ENCODE measurements at regions not wholly inside any gene's neighbourhood (a gene's known extent, or its start where the extent isn't known, plus 50 kb on each side); places are given as distances from the start of the nearest gene placed in this dataset.
"Not testable (repeated sequence)": the region's sequence is repeated elsewhere in the genome, so short reads cannot be mapped to it uniquely, and the experiment has no call there.

DNA sequence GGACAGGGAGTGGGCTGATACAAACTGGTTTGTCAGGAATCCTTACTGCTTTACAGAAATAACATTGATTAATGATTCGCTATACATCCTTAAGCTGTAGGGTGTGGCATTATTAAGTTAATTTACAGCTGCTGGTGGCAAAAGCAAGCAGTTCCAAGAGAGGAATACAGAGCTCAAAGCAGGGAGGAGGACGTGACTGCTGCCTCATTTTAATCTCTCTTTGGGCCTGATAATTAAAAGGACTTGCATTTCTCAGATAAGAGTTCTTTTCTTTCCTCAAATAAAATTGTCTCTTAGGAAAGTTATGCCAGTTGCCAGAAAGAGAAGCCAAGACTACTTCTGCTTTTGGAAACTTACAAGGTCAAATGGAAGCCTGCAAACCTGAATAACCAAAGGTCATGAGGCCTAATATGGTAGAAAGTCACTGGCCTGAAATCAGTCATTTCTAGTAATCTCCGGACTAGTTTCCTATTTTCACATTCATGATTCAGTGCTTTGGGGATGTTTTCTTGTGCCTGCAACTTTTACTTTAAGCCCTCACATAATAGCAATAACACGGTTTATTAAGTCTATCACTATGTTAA lies 426.2 kb upstream of the SPATA31A3 start:
- CTCF ChIA-PET (ENCODE audit: partially characterized antibody); intact Hi-C loops (cut with micrococcal nuclease); H3K27me3 ChIP-seq (ENCODE audit: insufficient read depth, low read length): not testable (repeated sequence)

DNA sequence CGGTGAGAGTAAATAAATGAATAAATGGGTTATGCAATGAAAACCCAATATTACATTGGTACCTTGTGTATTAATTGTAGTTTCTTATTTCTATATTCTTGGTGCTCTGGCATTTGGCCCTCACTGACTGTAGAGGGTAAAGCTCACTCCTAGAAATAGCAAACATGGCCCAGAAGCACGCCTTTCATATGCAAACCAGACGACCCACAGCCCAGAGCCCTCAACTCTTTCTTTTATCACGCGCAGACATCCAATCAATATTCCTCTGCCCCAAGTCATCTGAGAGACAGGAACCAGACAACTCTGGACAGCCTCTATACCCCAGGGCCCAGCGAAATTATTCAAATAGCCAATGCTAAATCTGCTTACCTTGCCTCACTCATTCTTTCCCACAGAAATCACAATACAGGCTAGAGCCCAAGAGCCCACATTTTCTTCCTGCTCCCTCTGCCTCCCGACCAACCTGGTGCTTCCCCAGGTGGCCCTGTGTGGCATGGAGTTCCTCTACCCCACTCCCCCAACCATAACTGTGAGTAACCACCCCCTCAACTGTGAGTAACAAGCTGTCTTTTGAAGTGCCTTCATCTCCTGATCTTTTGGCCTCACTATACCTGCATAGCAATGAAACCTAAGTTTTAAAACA lies 425.1 kb upstream of the SPATA31A3 start:
- DNase-seq; H3K9me3 Mint-ChIP-seq; H3K4me3 ChIP-seq (ENCODE audit: low read length in 2 of 2); H3K36me3 ChIP-seq (ENCODE audit: insufficient read depth, low read length); intact Hi-C loops (cut with micrococcal nuclease); H3K27me3 Mint-ChIP-seq; H3K4me3 Mint-ChIP-seq; H3K27me3 ChIP-seq (ENCODE audit: insufficient read depth, low read length); CTCF ChIA-PET (ENCODE audit: partially characterized antibody); H3K27ac Mint-ChIP-seq; POLR2A ChIA-PET (ENCODE audit: partially characterized antibody); H3K4me1 Mint-ChIP-seq; H3K36me3 Mint-ChIP-seq; H3K4me1 ChIP-seq (ENCODE audit: insufficient read depth, low read length); H3K27ac ChIP-seq (ENCODE audit: low read depth, low read length); H3K9me3 ChIP-seq (ENCODE audit: control insufficient read depth in 1 of 2, low read length in 2 of 2): not testable (repeated sequence)

More for the DNA sequence above, 426.2 kb upstream of the SPATA31A3 start:
- POLR2A ChIA-PET (ENCODE audit: partially characterized antibody); H3K4me1 ChIP-seq (ENCODE audit: insufficient read depth, low read length); H3K36me3 Mint-ChIP-seq; H3K4me3 Mint-ChIP-seq; H3K27me3 Mint-ChIP-seq; H3K4me3 ChIP-seq (ENCODE audit: low read length in 2 of 2); H3K4me1 Mint-ChIP-seq; H3K27ac ChIP-seq (ENCODE audit: low read depth, low read length); H3K36me3 ChIP-seq (ENCODE audit: insufficient read depth, low read length); H3K9me3 Mint-ChIP-seq; H3K27ac Mint-ChIP-seq; H3K9me3 ChIP-seq (ENCODE audit: control insufficient read depth in 1 of 2, low read length in 2 of 2); DNase-seq: not testable (repeated sequence)

- H3K27ac ChIP-seq (ENCODE audit: low read depth, low read length); POLR2A ChIA-PET (ENCODE audit: partially characterized antibody); H3K4me3 Mint-ChIP-seq; H3K4me1 Mint-ChIP-seq; H3K36me3 ChIP-seq (ENCODE audit: insufficient read depth, low read length); DNase-seq; H3K27me3 Mint-ChIP-seq; H3K4me1 ChIP-seq (ENCODE audit: insufficient read depth, low read length); H3K36me3 Mint-ChIP-seq; CTCF ChIA-PET (ENCODE audit: partially characterized antibody); H3K27ac Mint-ChIP-seq; H3K4me3 ChIP-seq (ENCODE audit: low read length in 2 of 2); H3K9me3 Mint-ChIP-seq; H3K9me3 ChIP-seq (ENCODE audit: control insufficient read depth in 1 of 2, low read length in 2 of 2); H3K27me3 ChIP-seq (ENCODE audit: insufficient read depth, low read length); intact Hi-C loops (cut with micrococcal nuclease): not testable (repeated sequence)
These were observed 424.3 kb upstream of the SPATA31A3 start for GRCh38 chr9:67416639-67417038.

GRCh38 chr9:67410606-67411220 lies 418.4 kb upstream of the SPATA31A3 start:
- POLR2A ChIA-PET (ENCODE audit: partially characterized antibody); H3K36me3 Mint-ChIP-seq; H3K36me3 ChIP-seq (ENCODE audit: insufficient read depth, low read length); H3K4me3 ChIP-seq (ENCODE audit: low read length in 2 of 2); H3K27me3 ChIP-seq (ENCODE audit: insufficient read depth, low read length); H3K27ac ChIP-seq (ENCODE audit: low read depth, low read length); intact Hi-C loops (cut with micrococcal nuclease); H3K9me3 ChIP-seq (ENCODE audit: control insufficient read depth in 1 of 2, low read length in 2 of 2); CTCF ChIA-PET (ENCODE audit: partially characterized antibody); H3K4me3 Mint-ChIP-seq; DNase-seq; H3K27ac Mint-ChIP-seq; H3K4me1 ChIP-seq (ENCODE audit: insufficient read depth, low read length); H3K27me3 Mint-ChIP-seq; H3K4me1 Mint-ChIP-seq; H3K9me3 Mint-ChIP-seq: not testable (repeated sequence)

DNA sequence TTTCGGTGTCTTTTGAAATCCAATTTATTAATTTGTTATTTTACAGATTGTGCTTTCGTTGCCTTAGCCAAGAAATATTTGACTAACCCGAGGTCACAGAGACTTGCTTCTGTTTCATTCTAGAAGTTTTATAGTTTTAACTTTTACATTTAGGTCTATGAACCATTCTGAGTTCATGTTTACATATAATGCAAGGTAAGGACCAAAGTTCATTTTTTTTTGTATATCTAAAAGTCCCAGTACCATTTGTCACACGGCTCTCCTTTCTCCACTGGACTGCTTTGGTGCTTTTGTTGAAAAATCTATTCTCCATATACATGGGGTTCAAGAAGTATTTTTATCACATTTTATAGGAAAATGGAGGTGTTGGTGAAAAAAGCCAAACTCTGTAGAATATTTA lies 411.4 kb upstream of the SPATA31A3 start:
- H3K27ac Mint-ChIP-seq; H3K4me3 ChIP-seq (ENCODE audit: low read length in 2 of 2); intact Hi-C loops (cut with micrococcal nuclease); H3K4me3 Mint-ChIP-seq; H3K27ac ChIP-seq (ENCODE audit: low read depth, low read length); H3K27me3 Mint-ChIP-seq; DNase-seq; H3K36me3 Mint-ChIP-seq; H3K36me3 ChIP-seq (ENCODE audit: insufficient read depth, low read length); H3K9me3 ChIP-seq (ENCODE audit: control insufficient read depth in 1 of 2, low read length in 2 of 2); H3K4me1 ChIP-seq (ENCODE audit: insufficient read depth, low read length); CTCF ChIA-PET (ENCODE audit: partially characterized antibody); H3K27me3 ChIP-seq (ENCODE audit: insufficient read depth, low read length); H3K4me1 Mint-ChIP-seq; POLR2A ChIA-PET (ENCODE audit: partially characterized antibody); H3K9me3 Mint-ChIP-seq: not testable (repeated sequence)

DNA sequence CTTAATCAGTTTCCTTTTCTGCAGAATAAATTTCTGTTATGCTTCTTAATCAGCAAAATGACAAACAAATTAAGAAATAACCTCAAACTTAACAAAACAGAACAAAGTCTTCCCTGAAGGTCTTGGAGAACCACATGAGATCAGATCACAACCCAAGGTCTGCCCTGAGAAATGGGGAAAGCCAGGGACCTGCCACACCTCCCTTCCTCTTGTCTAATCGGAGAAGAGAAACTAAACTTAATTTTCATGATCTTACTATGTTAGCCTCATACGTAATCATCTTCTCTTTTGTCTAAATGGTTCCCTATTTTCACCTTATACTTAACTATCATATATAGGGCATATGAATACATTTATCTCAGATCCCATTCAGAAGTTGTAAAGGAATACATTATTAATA lies 405.4 kb upstream of the SPATA31A3 start:
- H3K4me1 Mint-ChIP-seq; CTCF ChIA-PET (ENCODE audit: partially characterized antibody); H3K27ac Mint-ChIP-seq; DNase-seq; POLR2A ChIA-PET (ENCODE audit: partially characterized antibody); H3K36me3 ChIP-seq (ENCODE audit: insufficient read depth, low read length); H3K4me3 Mint-ChIP-seq; H3K27ac ChIP-seq (ENCODE audit: low read depth, low read length); H3K27me3 ChIP-seq (ENCODE audit: insufficient read depth, low read length); intact Hi-C loops (cut with micrococcal nuclease); H3K27me3 Mint-ChIP-seq; H3K36me3 Mint-ChIP-seq; H3K9me3 ChIP-seq (ENCODE audit: control insufficient read depth in 1 of 2, low read length in 2 of 2); H3K9me3 Mint-ChIP-seq; H3K4me3 ChIP-seq (ENCODE audit: low read length in 2 of 2); H3K4me1 ChIP-seq (ENCODE audit: insufficient read depth, low read length): not testable (repeated sequence)

- POLR2A ChIA-PET (ENCODE audit: partially characterized antibody); intact Hi-C loops (cut with micrococcal nuclease); DNase-seq; H3K36me3 Mint-ChIP-seq; H3K4me3 ChIP-seq (ENCODE audit: low read length in 2 of 2); H3K4me1 Mint-ChIP-seq; H3K4me3 Mint-ChIP-seq; H3K9me3 ChIP-seq (ENCODE audit: control insufficient read depth in 1 of 2, low read length in 2 of 2); CTCF ChIA-PET (ENCODE audit: partially characterized antibody); H3K27me3 ChIP-seq (ENCODE audit: insufficient read depth, low read length); H3K4me1 ChIP-seq (ENCODE audit: insufficient read depth, low read length); H3K27me3 Mint-ChIP-seq; H3K9me3 Mint-ChIP-seq; H3K36me3 ChIP-seq (ENCODE audit: insufficient read depth, low read length); H3K27ac Mint-ChIP-seq; H3K27ac ChIP-seq (ENCODE audit: low read depth, low read length): not testable (repeated sequence)
These were observed 402.4 kb upstream of the SPATA31A3 start for GRCh38 chr9:67394782-67395181.

DNA sequence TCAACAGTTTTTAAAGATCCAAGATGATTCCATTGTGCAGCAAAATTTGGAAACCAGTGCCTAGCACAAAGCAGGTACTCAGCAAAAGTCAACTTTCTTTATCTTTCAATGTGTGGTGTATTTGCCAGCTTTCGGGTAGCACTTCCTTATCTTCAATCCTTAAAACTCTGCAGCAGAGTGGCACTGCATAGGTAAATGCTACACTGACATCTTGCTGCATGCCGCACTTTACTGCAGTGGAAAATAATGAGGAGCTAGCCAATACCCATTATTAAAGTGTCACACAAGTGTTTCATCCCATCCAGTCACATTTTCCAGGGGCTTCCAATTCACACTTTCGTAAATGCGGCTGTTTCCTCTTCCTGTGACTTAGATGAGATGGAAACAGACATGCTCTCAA lies 401.7 kb upstream of the SPATA31A3 start:
- H3K27ac ChIP-seq (ENCODE audit: low read depth, low read length); CTCF ChIA-PET (ENCODE audit: partially characterized antibody); H3K9me3 Mint-ChIP-seq; intact Hi-C loops (cut with micrococcal nuclease); H3K4me1 Mint-ChIP-seq; H3K9me3 ChIP-seq (ENCODE audit: control insufficient read depth in 1 of 2, low read length in 2 of 2); H3K36me3 Mint-ChIP-seq; POLR2A ChIA-PET (ENCODE audit: partially characterized antibody); H3K4me3 ChIP-seq (ENCODE audit: low read length in 2 of 2); H3K27me3 Mint-ChIP-seq; H3K27me3 ChIP-seq (ENCODE audit: insufficient read depth, low read length); H3K4me1 ChIP-seq (ENCODE audit: insufficient read depth, low read length); H3K4me3 Mint-ChIP-seq; H3K36me3 ChIP-seq (ENCODE audit: insufficient read depth, low read length); H3K27ac Mint-ChIP-seq; DNase-seq: not testable (repeated sequence)

Measured in CD4-positive, alpha-beta memory T cell (primary cell).